NCI-H774 (cell line): ENCODE measurements at regions not wholly inside any gene's neighbourhood (a gene's known extent, or its start where the extent isn't known, plus 50 kb on each side); places are given as distances from the start of the nearest gene placed in this dataset.
"Not testable (repeated sequence)": the region's sequence is repeated elsewhere in the genome, so short reads cannot be mapped to it uniquely, and the experiment has no call there.

Source experiments
- DNase-seq: peaks from one replicate; lab custom pipeline; 2025; lab: John Stamatoyannopoulos, UW

- DNase-seq: no peak
These were observed 461.0 kb upstream of the HTR1E start for GRCh38 chr6:86476311-86476710.

GRCh38 chr6:86474081-86474480, 463.2 kb upstream of the HTR1E start:
- DNase-seq: no peak

GRCh38 chr6:86471791-86472190, 465.5 kb upstream of the HTR1E start:
- DNase-seq: no peak

GRCh38 chr6:86459978-86460377, 477.4 kb upstream of the HTR1E start:
- DNase-seq: no peak

GRCh38 chr6:86456821-86457220, 480.5 kb upstream of the HTR1E start:
- no peak for DNase-seq

- DNase-seq: no peak
These were observed 484.1 kb upstream of the HTR1E start for GRCh38 chr6:86453232-86453631.

- no peak for DNase-seq
These were observed 488.9 kb upstream of the HTR1E start for GRCh38 chr6:86448398-86448797.

GRCh38 chr6:86440608-86441007, 496.7 kb upstream of the HTR1E start:
- no peak for DNase-seq

- DNase-seq: no peak
These were observed 513.8 kb upstream of the HTR1E start for GRCh38 chr6:86423571-86423970.

- no peak for DNase-seq
These were observed 525.3 kb upstream of the HTR1E start for GRCh38 chr6:86412057-86412456.

GRCh38 chr6:86407128-86407527, 530.2 kb upstream of the HTR1E start:
- DNase-seq: no peak

GRCh38 chr6:86392850-86393249, 544.5 kb upstream of the HTR1E start:
- DNase-seq: not testable (repeated sequence)

- DNase-seq: no peak
These were observed 556.7 kb upstream of the HTR1E start for GRCh38 chr6:86380571-86381125.

- DNase-seq: no peak
These were observed 579.5 kb upstream of the HTR1E start for GRCh38 chr6:86357877-86358276.

- no peak for DNase-seq
These were observed 582.1 kb upstream of the HTR1E start for GRCh38 chr6:86355271-86355670.

GRCh38 chr6:86331919-86332318, 605.4 kb upstream of the HTR1E start:
- no peak for DNase-seq

GRCh38 chr6:86331265-86331840, 606.0 kb upstream of the HTR1E start:
- no peak for DNase-seq

GRCh38 chr6:86306210-86306609, 631.1 kb upstream of the HTR1E start:
- no peak for DNase-seq

GRCh38 chr6:86285876-86286275, 643.2 kb upstream of the SYNCRIP start:
- no peak for DNase-seq

GRCh38 chr6:86284809-86285480, 642.3 kb upstream of the SYNCRIP start:
- DNase-seq: not testable (repeated sequence)

- not testable (repeated sequence) for DNase-seq
These were observed 640.9 kb upstream of the SYNCRIP start for GRCh38 chr6:86283596-86283995.

- no peak for DNase-seq
These were observed 633.4 kb upstream of the SYNCRIP start for GRCh38 chr6:86276056-86276455.

GRCh38 chr6:86273936-86274335, 631.2 kb upstream of the SYNCRIP start:
- DNase-seq: no peak
